GM13976 (cell line): ENCODE measurements at regions not wholly inside any gene's neighbourhood (a gene's known extent, or its start where the extent isn't known, plus 50 kb on each side); places are given as distances from the start of the nearest gene placed in this dataset.

ENCODE experiments used
- DNase-seq: peaks from one replicate; pipeline ENCODE4 v3.0.0; 2012; ENCODE audit warnings: low spot score
- CTCF ChIP-seq: IDR thresholded peaks from 2 replicates; pipeline ENCODE4 v1.5.1; 2012; ENCODE audit warnings: borderline replicate concordance, mild to moderate bottlenecking; ENCODE audit not compliant: insufficient read depth; ENCODE audit errors: extremely low read depth, missing control alignments, control extremely low read depth
- in situ Hi-C: fragments of 300-500 bp; cut with MboI; formaldehyde crosslinking; loops from one replicate; pipeline ENCODE4 v1.12.0; 2022; ENCODE audit warnings: low sequenced_read_pairs, mixed read lengths, inconsistent platforms; ENCODE audit not compliant: unreplicated experiment

GRCh38 chr13:95471960-95472359 is 80.6 kb upstream of the CLDN10 start:
- TF ChIP-seq CTCF: no peak
- in situ Hi-C loops: loop anchor here (10.0 kb wide), 1 partner anchor 277 kb away; no protein-coding TSS in a partner anchor
- DNase-seq: peak; percentile 50

- in situ Hi-C loops: loop anchor here (10.0 kb wide), 1 partner anchor 280 kb away; no protein-coding TSS in a partner anchor
- TF ChIP-seq CTCF: no peak
- no peak for DNase-seq
Observed at GRCh38 chr13:95474992-95475391, 77.5 kb upstream of the CLDN10 start.

DNA sequence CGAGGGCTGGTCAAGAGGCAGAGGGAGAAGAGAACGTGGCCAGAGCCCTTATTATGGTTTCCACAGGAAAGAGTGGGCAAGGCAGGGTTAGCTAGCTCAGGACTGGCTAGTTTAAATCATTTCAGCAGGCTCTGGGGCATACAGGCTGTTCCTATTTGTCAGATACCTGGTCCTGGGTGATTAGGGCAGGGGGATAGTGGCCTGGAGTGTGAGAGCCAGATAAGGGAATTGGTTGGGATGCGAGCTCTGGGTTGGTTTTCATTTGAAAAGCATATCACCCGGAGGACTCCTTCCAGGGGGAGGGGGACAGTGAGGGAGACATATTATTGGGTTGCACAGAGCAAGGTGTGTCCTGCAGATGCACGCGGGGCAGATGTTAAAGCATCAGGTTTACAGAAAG is 75.3 kb upstream of the CLDN10 start:
- DNase-seq: no peak
- in situ Hi-C loops: loop anchor here (10.0 kb wide), 1 partner anchor 282 kb away; no protein-coding TSS in a partner anchor
- no peak for TF ChIP-seq CTCF

GRCh38 chr13:95479731-95480130 is 72.8 kb upstream of the CLDN10 start:
- DNase-seq: no peak
- no peak for TF ChIP-seq CTCF
- in situ Hi-C loops: loop anchor here (10.0 kb wide), 1 partner anchor 285 kb away; no protein-coding TSS in a partner anchor

DNA sequence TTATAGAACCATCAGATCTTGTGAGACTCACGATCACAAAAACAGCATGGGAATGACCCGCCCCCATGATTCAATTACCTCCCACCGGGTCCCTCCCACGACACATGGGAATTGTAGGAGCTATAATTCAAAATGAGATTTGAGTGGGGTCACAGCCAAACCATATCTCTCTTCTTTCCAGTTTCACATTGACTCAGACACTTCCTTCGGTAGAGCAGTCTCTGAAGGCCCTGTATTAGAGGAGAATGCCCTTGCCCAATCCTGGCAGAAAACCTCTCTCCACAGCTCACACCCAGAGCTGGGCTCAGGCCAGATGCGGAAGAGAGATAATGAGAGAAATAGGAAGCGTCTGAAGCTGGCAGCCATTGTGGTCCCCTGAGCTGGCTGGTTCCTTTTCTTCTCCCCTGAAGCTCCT is 72.4 kb upstream of the CLDN10 start:
- in situ Hi-C loops: no loop called here
- TF ChIP-seq CTCF: no peak
- no peak for DNase-seq

- no peak for DNase-seq
- in situ Hi-C loops: no loop called here
- no peak for TF ChIP-seq CTCF
Observed at GRCh38 chr13:95480791-95481780, 71.4 kb upstream of the CLDN10 start.
